Muscle layer of duodenum (tissue), 2 donors: ENCODE measurements at regions not wholly inside any gene's neighbourhood (a gene's known extent, or its start where the extent isn't known, plus 50 kb on each side); places are given as distances from the start of the nearest gene placed in this dataset.

Experiments
- H3K27ac ChIP-seq: one replicate; pipeline ENCODE4 v1.7.0; 2013; ENCODE audit warnings: mild to moderate bottlenecking, low read length
- H3K27me3 ChIP-seq: one replicate; pipeline ENCODE4 v1.7.0; 2013; ENCODE audit warnings: low read depth, mild to moderate bottlenecking, control low read depth, low read length
- H3K36me3 ChIP-seq, 2 donors: one replicate each; pipeline ENCODE4 v1.7.0; 2013; ENCODE audit warnings: low read length in 2 of 2, control low read depth in 1 of 2, mild to moderate bottlenecking in 1 of 2; ENCODE audit not compliant: insufficient read depth in 2 of 2, control insufficient read depth in 1 of 2
- H3K4me1 ChIP-seq, 2 donors: one replicate each; pipeline ENCODE4 v1.7.0; 2013; ENCODE audit warnings: low read length in 2 of 2, mild to moderate bottlenecking in 2 of 2, control low read depth in 1 of 2, moderate library complexity in 1 of 2; ENCODE audit not compliant: insufficient read depth in 2 of 2, control insufficient read depth in 1 of 2
- H3K4me3 ChIP-seq, 2 donors: one replicate each; pipeline ENCODE4 v1.7.0; 2013; ENCODE audit warnings: low read length in 2 of 2, low read depth in 1 of 2, mild to moderate bottlenecking in 1 of 2
- H3K9me3 ChIP-seq, 2 donors: one replicate each; pipeline ENCODE4 v1.7.0; 2013; ENCODE audit warnings: low read length in 2 of 2, control low read depth in 1 of 2, mild to moderate bottlenecking in 1 of 2; ENCODE audit not compliant: control insufficient read depth in 1 of 2
- donor health status: healthy.

DNA sequence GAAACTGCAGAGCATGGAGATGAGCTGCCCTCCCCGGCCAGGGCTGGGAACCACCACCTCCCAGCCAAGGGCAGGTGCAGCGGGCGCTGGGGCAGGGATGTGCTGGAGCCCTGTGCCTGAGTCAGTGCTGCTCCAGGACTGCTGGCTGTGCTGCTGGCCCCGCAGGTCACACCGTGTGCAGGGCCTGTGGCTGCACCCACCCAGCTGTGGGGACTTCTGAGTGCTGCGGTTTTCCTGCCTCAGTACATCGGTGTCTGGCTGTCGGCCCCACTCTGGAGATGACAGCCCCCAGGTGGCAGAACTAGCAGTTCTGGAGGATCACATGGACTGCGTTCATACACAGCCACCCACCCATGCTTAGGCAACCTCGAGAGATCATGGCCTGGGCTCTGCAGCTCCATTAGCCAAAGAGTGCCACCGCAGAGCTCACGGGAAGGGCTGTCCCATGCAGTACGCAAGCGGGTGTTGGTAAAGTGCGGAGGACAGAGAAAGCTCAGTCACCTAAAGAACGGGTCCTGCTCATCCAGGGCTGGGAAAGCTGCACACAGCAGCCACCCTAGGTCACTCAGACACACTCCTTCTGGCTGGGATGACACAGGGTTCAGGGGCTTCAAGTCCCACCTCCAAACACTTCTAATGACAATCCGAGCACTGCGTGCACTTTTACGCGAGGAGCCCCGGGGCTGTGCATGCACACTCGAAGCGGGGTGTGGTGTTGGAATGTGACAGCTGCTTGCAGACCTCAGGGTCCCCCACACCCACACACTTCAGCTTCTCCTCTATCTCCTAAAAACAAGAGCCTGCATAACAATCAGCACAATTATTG lies 198.1 kb upstream of the PPP2R2D start:
- no peak overlapping the region for H3K27ac ChIP-seq
- peaks cover 8 to 21% of the 10 kb centered on the region in 2 donors for H3K9me3 ChIP-seq
- no peaks in the 10 kb centered on the region for H3K4me1 ChIP-seq
- no peaks in the 10 kb centered on the region for H3K27me3 ChIP-seq
- no peak overlapping the region for H3K4me3 ChIP-seq
- H3K36me3 ChIP-seq = no peaks in the 10 kb centered on the region

DNA sequence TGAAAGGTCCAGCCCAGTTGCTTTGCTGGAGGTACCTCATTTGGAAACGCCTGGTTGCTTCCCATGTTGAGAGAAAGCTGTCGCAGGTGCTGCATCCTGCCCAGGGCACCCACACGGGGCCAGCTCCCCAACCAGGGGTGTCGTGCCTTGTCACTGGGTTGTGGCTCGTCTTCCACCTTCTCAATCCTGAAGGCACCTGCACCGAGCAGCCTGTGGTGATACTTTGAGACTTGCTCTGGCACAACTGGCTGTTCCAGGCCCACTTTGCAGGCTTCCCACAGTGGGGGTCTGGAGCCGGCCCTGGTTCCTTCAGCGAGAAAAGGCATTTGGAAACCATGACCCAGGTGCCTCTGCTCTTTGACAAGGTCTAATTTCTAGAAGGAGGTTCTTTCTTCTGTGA lies 197.3 kb upstream of the PPP2R2D start:
- Histone ChIP-seq H3K27me3 (no peaks in the 10 kb centered on the region), H3K9me3 (peaks cover 8 to 22% of the 10 kb centered on the region in 2 donors), H3K36me3 (no peaks in the 10 kb centered on the region), H3K27ac (no peak overlapping the region), H3K4me3 (no peak overlapping the region), H3K4me1 (no peaks in the 10 kb centered on the region)

DNA sequence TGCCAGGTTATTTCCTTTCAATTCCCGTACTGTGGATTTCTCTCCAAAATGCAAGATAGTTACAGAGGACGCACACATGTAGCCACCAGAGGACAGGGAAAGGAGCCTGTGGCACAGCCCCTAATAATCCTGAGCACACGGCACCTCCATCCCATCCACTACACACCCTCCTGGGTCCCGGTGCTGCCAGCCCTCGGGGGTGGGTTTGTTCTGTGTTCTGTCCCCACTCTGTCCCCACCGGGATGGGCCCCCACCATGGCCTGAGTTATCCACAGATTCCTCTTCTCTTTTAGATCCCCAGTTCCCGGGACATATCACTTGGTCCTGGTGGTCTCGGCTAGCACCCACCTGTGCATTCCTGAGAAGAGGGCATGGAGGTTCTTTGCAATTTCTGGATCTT lies 196.9 kb upstream of the PPP2R2D start:
- Histone ChIP-seq H3K9me3 (peaks cover 8 to 22% of the 10 kb centered on the region in 2 donors), H3K36me3 (no peaks in the 10 kb centered on the region), H3K4me1 (no peaks in the 10 kb centered on the region), H3K4me3 (no peak overlapping the region), H3K27ac (no peak overlapping the region), H3K27me3 (no peaks in the 10 kb centered on the region)

DNA sequence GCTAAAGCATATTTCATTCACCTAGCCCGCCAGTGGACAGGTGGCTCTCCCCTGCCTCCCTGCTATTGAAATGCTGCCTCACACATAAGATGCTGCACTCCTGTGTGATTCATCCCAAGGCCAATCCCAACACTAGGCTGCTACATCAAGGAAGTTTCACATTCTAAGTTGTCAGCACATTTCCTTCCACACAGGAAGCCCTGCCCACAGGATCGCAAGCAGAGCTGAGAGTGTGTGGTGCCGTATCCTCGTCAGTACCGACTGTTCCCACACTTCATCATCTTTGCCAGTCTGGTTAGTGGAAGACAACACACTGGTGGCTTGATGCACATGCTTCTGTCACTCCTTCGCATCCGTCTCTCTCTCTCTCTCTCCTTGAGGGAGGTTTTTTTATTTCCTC lies 194.3 kb upstream of the PPP2R2D start:
- Histone ChIP-seq H3K4me1 (no peaks in the 10 kb centered on the region), H3K27me3 (no peaks in the 10 kb centered on the region), H3K27ac (no peak overlapping the region), H3K4me3 (no peak overlapping the region), H3K36me3 (no peaks in the 10 kb centered on the region), H3K9me3 (peaks cover 8 to 22% of the 10 kb centered on the region in 2 donors)

DNA sequence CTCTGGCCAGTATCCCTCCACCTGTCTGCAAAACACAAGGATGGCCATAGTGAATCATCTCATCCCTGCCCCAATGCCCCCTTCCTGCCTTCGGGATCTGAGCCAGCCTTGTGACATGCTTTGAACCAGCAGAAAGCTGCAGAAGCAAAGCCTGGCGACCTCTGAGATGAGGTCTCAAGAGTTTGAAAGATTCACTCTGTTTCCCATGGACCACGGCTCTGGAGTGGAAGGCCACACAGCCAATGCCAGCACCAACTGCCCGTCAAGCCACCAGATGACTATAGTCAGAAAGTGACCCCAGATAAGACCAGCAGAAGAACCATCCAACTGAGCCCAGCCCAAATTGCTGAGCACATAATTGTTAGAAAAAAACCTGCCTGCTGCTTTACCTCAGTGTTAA lies 193.9 kb upstream of the PPP2R2D start:
- Histone ChIP-seq H3K36me3 (no peaks in the 10 kb centered on the region), H3K27me3 (no peaks in the 10 kb centered on the region), H3K4me3 (no peak overlapping the region), H3K27ac (no peak overlapping the region), H3K4me1 (no peaks in the 10 kb centered on the region), H3K9me3 (peaks cover 8 to 22% of the 10 kb centered on the region in 2 donors)

DNA sequence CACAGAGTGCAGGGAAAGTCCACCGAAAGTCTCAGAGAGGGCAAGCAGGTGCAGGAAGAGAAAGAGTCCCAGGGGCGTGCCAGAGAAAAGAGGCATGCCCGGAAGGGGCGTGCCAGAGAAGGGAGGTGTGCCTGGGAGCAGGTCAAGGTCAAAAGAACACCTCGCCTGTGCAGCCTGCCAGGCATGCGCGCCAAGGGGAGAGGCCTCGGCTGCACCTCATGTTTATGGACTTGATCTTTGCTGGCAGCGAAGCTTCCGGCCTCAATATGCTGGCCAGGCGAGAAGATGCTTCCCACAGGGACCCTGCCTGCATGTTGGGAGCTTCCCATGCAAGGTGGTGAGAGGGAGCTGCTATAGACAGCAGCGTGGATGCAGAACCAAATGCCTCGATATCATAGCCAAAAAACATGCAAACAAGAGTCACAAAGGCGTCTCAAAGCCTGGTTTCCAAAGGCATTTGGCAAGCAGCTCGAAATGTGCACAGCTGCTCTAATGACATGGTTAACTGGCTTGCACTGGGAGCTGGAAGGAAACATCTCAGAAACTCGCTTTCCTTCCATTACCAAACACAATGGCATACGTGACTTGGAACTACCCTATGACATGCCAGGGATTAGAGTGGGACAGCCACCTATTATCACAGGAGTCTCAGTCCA lies 192.5 kb upstream of the PPP2R2D start:
- peak overlapping the region in 1 of 2 donors; percentile 6 for H3K4me3 ChIP-seq
- H3K9me3 ChIP-seq = peaks cover 8 to 22% of the 10 kb centered on the region in 2 donors
- no peaks in the 10 kb centered on the region for H3K4me1 ChIP-seq
- H3K36me3 ChIP-seq = no peaks in the 10 kb centered on the region
- no peak overlapping the region for H3K27ac ChIP-seq
- H3K27me3 ChIP-seq = no peaks in the 10 kb centered on the region

DNA sequence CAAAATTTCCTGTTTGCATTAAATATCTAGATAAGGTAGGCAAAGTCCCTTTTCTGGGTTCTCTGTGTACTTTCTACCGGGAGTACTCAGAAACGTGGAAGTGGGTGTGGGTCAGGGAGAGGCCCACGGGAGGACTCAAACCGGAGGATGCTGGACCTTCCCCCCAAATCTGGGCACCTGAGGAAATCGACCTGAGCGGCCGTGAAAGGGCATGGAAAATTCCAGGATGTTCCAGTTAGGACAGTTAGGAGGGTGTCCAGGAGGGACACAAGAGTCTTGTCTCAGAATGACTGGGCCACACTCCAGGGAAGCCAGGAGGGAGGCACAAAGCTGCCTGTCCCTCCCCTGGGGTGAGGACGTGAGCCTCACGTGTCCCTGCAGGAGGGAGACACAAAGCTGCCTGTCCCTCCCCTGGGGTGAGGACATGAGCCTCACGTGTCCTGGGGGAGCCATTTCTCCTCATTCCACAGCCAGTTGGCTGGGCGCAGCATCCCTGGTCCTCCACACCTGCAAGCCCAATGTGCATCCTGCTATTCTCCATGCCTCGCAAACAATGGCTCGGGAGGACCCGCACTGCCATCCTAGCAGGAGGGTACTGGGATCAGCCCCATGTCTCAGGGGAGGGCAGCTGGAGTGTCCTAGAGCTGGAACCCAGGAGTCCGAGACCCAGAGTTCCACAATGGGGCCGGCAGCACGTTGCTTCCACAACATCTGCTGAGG lies 190.5 kb upstream of the PPP2R2D start:
- H3K9me3 ChIP-seq = peaks cover 8 to 17% of the 10 kb centered on the region in 2 donors
- H3K27ac ChIP-seq = no peak overlapping the region
- H3K4me1 ChIP-seq = no peaks in the 10 kb centered on the region
- no peak overlapping the region for H3K4me3 ChIP-seq
- H3K36me3 ChIP-seq = no peaks in the 10 kb centered on the region
- H3K27me3 ChIP-seq = no peaks in the 10 kb centered on the region

DNA sequence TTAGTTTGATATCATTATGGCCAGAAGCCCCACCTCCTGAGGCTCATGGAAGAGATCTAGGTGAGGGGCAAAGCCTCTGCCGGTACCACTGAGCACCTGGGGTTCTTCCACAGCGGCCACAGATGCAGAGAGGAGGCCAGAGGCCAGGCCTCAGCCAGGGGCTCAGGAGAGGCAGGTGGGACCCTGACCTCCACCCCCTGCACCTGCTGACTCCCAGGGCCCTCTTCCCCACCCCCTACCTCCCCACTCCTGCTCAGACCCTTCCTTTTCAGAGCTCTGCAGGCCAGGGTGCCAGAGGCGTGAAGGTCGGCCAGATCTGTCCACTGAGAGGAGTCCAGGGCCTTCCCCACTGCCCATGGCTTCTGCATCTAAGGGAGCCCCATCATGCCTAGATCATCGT lies 178.7 kb upstream of the PPP2R2D start:
- Histone ChIP-seq H3K27ac (no peak overlapping the region), H3K36me3 (no peaks in the 10 kb centered on the region), H3K4me3 (no peak overlapping the region), H3K9me3 (peaks cover 0 to 3% of the 10 kb centered on the region in 2 donors), H3K27me3 (no peaks in the 10 kb centered on the region), H3K4me1 (peaks cover 3 to 7% of the 10 kb centered on the region in 2 donors)

DNA sequence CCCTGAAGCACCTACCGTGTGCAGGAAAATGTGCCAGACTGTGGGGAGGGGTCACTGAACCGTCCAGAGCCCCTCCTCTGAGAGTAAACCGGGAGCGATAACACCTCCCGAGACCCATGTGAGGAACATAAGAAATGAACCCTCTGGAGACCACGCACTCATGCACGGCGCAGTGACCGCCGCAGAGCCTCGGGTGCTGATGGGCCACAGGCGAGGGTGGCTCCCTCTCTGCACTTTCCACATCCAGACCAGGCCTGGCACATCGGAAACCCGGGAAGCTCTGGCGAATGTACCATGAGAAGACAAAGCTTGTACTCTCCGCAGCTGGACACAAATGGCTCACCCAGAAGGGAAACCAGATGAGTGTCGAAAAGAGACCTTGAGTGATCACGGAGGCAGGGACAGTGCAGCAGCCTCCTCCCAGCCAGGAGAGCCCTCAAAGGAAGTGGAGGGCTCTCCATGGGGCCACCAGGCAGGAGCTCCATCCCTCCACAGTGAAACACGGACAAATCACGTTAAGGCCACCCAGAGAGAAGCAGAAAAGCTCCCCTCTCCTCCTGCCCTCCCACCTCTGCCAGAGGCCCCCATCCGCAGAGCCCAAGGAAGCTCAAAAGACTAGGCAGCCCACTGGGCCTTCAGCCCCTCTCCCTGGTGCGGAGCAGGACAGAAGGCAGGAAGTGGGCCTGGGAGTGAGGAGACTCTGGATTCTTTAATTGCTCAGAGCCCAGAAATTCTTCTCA lies 178.1 kb upstream of the PPP2R2D start:
- H3K4me1 ChIP-seq = peaks cover 3 to 7% of the 10 kb centered on the region in 2 donors
- H3K9me3 ChIP-seq = peaks cover 0 to 3% of the 10 kb centered on the region in 2 donors
- no peaks in the 10 kb centered on the region for H3K36me3 ChIP-seq
- no peaks in the 10 kb centered on the region for H3K27me3 ChIP-seq
- H3K27ac ChIP-seq = no peak overlapping the region
- no peak overlapping the region for H3K4me3 ChIP-seq

DNA sequence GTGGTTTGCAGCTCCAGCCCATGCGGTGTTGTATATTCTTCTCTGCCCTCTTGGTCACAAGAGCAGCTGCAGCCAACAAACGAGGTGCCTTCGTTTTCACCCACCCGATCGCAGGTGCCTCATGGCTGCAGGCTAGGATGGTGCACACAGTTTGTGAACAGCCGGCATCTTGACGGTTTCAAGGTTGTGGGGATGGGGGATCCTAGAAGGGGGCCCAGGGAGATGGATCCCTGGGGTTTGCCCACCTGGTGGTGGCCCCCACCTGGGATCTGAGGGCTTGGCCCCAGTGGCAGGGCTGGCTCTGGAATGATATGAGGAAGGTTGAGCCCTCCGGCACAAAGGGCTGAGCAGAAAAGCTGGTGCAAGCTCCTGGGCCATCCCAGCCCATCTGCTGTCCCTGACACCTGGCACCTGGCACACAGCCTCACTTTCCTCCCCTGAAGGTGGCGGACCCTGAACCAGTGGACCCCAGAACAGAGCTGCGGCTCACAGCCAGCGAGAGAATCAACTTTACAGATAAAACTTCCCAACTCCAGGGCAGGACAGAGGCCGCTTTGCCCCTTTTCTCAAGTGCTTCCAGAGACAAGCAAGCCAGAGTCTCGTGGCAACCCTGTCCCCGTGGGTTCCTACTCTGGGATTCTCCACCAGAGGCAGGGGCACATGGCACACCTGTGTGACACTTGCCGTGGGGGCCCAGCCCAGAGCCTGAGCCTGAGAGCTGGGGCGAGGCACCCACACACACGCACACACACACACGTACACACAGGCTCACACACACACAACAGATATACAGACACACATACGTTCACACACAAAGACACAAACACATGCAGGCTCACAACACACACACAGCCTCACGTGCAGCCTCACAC lies 177.3 kb upstream of the PPP2R2D start:
- Histone ChIP-seq H3K27ac (no peak overlapping the region), H3K9me3 (peaks cover 0 to 2% of the 10 kb centered on the region in 2 donors), H3K4me1 (peaks cover 3 to 7% of the 10 kb centered on the region in 2 donors)

More for the DNA sequence above, 177.3 kb upstream of the PPP2R2D start:
- no peaks in the 10 kb centered on the region for H3K36me3 ChIP-seq
- no peaks in the 10 kb centered on the region for H3K27me3 ChIP-seq
- no peak overlapping the region for H3K4me3 ChIP-seq
